Osteocyte (in vitro differentiated cells): ENCODE measurements at regions not wholly inside any gene's neighbourhood (a gene's known extent, or its start where the extent isn't known, plus 50 kb on each side); places are given as distances from the start of the nearest gene placed in this dataset.

ENCODE experiments used
- DNase-seq: peaks from one replicate; pipeline ENCODE4 v3.0.0; 2021; ENCODE audit warnings: mixed read lengths; ENCODE audit not compliant: unreplicated experiment; ENCODE audit errors: extremely low spot score
- H3K27ac Mint-ChIP-seq: one replicate; pipeline ENCODE4 v1.8.0; 2021; ENCODE audit warnings: mild to moderate bottlenecking, mixed read lengths; ENCODE audit not compliant: unreplicated experiment
- H3K27me3 Mint-ChIP-seq: one replicate; pipeline ENCODE4 v1.8.0; 2021; ENCODE audit warnings: mixed read lengths; ENCODE audit not compliant: unreplicated experiment
- H3K36me3 Mint-ChIP-seq: one replicate; pipeline ENCODE4 v1.8.0; 2021; ENCODE audit warnings: mixed read lengths; ENCODE audit not compliant: unreplicated experiment
- H3K4me1 Mint-ChIP-seq: one replicate; pipeline ENCODE4 v1.8.0; 2021; ENCODE audit warnings: mixed read lengths; ENCODE audit not compliant: unreplicated experiment
- H3K4me3 Mint-ChIP-seq: one replicate; pipeline ENCODE4 v1.8.0; 2021; ENCODE audit warnings: mild to moderate bottlenecking, moderate library complexity, mixed read lengths; ENCODE audit not compliant: unreplicated experiment
- H3K9me3 Mint-ChIP-seq: one replicate; pipeline ENCODE4 v1.8.0; 2021; ENCODE audit warnings: mixed read lengths; ENCODE audit not compliant: unreplicated experiment
- TF ChIP-seq, protein P1 (sequence below): fragments of 200-600 bp; sonication (generic); IDR thresholded peaks from 2 replicates; pipeline ENCODE4 v1.5.0; 2021; ENCODE audit warnings: antibody characterized with exemption, mild to moderate bottlenecking, moderate library complexity

DNA sequence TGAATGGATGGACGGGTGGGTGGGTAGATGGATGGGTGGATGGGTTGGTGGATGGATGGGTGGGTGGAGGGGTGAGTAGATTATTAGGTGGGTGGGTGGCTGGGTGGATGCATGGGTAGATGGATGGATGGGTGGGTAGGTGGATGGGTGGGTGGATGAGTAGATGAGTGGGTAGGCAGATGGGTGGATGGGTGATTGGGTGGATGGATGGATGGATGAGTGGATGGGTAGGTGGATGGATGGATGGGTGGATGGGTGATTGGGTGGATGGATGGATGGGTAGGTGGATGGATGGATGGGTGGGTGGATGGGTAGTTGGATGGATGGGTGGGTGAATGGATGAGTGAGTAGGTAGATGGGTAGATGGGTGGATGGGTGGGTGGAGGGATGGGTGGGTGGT, 59.6 kb upstream of the ADGRA1 start:
- Mint-ChIP-seq H3K36me3 (no peaks in the 10 kb centered on the region), H3K4me1 (no peaks in the 10 kb centered on the region), H3K27me3 (no peaks in the 10 kb centered on the region), H3K27ac (no peak overlapping the region), H3K4me3 (no peak overlapping the region), H3K9me3 (no peaks in the 10 kb centered on the region)
- no peak for DNase-seq
- TF ChIP-seq, protein P1, sequence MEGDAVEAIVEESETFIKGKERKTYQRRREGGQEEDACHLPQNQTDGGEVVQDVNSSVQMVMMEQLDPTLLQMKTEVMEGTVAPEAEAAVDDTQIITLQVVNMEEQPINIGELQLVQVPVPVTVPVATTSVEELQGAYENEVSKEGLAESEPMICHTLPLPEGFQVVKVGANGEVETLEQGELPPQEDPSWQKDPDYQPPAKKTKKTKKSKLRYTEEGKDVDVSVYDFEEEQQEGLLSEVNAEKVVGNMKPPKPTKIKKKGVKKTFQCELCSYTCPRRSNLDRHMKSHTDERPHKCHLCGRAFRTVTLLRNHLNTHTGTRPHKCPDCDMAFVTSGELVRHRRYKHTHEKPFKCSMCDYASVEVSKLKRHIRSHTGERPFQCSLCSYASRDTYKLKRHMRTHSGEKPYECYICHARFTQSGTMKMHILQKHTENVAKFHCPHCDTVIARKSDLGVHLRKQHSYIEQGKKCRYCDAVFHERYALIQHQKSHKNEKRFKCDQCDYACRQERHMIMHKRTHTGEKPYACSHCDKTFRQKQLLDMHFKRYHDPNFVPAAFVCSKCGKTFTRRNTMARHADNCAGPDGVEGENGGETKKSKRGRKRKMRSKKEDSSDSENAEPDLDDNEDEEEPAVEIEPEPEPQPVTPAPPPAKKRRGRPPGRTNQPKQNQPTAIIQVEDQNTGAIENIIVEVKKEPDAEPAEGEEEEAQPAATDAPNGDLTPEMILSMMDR: no peak

DNA sequence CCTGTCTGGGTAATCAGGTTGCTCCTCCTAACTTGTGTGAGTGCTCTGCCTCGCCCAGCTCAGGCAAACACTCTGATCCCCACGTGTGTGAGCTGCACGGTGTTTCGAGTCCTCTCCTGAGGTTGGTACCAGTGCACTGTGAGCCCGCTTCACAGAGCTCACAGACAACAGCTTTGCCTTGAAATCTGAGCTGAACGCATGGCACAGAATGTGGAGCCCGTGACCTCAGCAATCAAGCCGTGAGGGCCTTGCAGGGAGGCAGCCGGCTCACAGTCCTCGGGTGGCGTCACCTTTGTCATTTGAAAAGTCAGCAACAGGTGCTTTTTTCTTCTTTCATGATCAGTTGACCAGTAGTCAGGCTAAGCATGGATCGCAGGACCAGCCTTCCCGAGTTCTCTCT, 60.2 kb upstream of the ADGRA1 start:
- Mint-ChIP-seq H3K36me3 (no peaks in the 10 kb centered on the region), H3K4me1 (no peaks in the 10 kb centered on the region), H3K27ac (no peak overlapping the region), H3K4me3 (no peak overlapping the region), H3K9me3 (no peaks in the 10 kb centered on the region), H3K27me3 (no peaks in the 10 kb centered on the region)
- TF ChIP-seq, protein P1: no peak
- DNase-seq: no peak

DNA sequence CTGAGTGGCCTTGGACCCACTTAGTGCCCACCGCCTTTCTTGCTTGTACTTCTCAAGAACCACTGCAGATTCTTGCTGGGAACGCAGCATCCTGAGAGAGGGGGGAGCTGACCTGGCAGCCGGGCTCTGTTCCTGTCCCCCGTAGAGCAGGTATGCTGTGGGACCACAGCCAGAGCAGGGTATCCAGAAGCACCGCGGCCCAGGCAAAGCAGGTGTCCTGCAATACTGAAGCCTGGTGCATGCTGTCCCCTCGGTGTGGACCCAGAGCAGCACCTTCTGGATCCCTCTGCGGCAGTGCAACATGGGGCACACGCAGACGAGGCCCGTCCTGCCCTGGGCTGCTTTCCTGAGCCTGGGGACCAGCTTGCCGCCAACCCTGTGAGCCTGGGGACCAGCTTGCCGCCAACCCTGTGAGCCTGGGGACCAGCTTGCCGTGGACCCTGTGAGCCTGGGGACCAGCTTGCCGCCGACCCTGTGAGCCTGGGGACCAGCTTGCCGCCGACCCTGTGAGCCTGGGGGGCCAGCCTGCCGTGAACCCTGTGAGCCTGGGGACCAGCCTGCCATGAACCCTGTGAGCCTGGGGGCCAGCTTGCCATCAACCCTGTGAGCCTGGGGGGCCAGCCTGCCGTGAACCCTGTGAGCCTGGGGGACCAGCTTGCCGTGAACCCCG, 60.9 kb upstream of the ADGRA1 start:
- Mint-ChIP-seq H3K4me3 (no peak overlapping the region), H3K36me3 (no peaks in the 10 kb centered on the region), H3K9me3 (no peaks in the 10 kb centered on the region), H3K27ac (no peak overlapping the region), H3K4me1 (no peaks in the 10 kb centered on the region), H3K27me3 (no peaks in the 10 kb centered on the region)
- DNase-seq: no peak
- TF ChIP-seq, protein P1: no peak

DNA sequence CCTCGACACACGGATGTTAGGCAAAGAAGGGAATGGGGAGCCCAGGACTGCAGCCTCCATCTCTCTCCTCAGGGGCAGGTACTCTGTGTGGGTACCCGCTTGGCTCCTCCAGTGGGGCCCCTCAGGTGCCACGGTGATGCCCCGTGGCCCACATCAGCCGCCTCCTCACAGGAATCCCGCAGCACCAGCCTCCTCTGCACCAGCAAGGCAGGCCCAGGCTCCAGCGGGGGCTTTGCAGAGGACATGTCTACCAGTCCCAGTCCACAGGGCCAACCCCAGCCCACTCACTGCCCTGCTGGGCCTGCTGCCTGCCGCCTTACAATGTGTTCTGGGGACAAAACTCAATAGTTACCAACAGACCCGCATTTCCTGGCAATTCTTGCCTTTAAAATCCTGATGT, 61.6 kb upstream of the ADGRA1 start:
- no peaks in the 10 kb centered on the region for H3K36me3 Mint-ChIP-seq
- H3K4me3 Mint-ChIP-seq: no peak overlapping the region
- no peaks in the 10 kb centered on the region for H3K27me3 Mint-ChIP-seq
- DNase-seq: no peak
- TF ChIP-seq, protein P1: no peak
- H3K9me3 Mint-ChIP-seq: no peaks in the 10 kb centered on the region
- no peak overlapping the region for H3K27ac Mint-ChIP-seq
- H3K4me1 Mint-ChIP-seq: no peaks in the 10 kb centered on the region

DNA sequence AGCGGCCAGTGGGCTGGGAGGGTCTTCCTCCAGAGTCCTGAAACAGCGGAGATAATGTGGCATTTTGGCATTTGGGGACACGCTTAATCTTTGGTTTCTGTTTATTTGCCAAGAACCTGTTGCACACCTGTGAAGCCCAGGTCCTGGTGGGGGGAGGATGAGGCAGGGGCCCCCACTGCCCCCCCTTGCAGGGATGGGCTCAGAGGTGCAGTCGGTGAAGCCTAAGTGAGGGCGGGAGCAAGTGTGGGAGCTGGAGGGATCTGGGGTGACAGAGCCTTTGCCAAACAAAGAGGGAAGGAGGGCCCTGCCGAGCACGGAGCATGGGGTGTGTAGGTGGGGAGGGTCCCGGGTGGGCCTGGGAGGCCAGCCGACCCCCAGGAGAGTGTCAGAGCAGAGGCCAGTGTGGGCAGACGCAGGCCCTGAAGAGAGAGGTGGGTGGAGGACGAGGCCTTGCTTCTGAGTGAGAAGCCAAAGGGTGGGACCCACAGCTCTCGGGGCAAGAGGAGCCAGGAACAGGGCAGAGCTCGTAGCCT, 62.1 kb upstream of the ADGRA1 start:
- H3K4me1 Mint-ChIP-seq: no peaks in the 10 kb centered on the region
- DNase-seq: no peak
- no peaks in the 10 kb centered on the region for H3K27me3 Mint-ChIP-seq
- no peaks in the 10 kb centered on the region for H3K9me3 Mint-ChIP-seq
- TF ChIP-seq, protein P1: no peak
- H3K27ac Mint-ChIP-seq: no peak overlapping the region
- H3K4me3 Mint-ChIP-seq: no peak overlapping the region
- H3K36me3 Mint-ChIP-seq: no peaks in the 10 kb centered on the region
